ENCODE measurements at regions not wholly inside any gene's neighbourhood (a gene's known extent, or its start where the extent isn't known, plus 50 kb on each side); places are given as distances from the start of the nearest gene placed in this dataset.
"Not testable (repeated sequence)": the region's sequence is repeated elsewhere in the genome, so short reads cannot be mapped to it uniquely, and the experiment has no call there.

- no peak for DNase-seq (ENCODE audit: low read depth)
Measured at GRCh38 chr5:174431504-174431903, 292.9 kb upstream of the MSX2 start.

GRCh38 chr5:174433098-174433497 is 291.3 kb upstream of the MSX2 start:
- DNase-seq (ENCODE audit: low read depth), result no peak

GRCh38 chr5:174436750-174437149 is 287.6 kb upstream of the MSX2 start:
- no peak for DNase-seq (ENCODE audit: low read depth)

GRCh38 chr5:174444479-174445188 is 279.7 kb upstream of the MSX2 start:
- DNase-seq (ENCODE audit: low read depth), result no peak

GRCh38 chr5:174446446-174446845 is 277.9 kb upstream of the MSX2 start:
- DNase-seq (ENCODE audit: low read depth), result no peak

GRCh38 chr5:174446988-174447387 is 277.4 kb upstream of the MSX2 start:
- no peak for DNase-seq (ENCODE audit: low read depth)

GRCh38 chr5:174448041-174448440 is 276.3 kb upstream of the MSX2 start:
- DNase-seq (ENCODE audit: low read depth), result no peak

- no peak for DNase-seq (ENCODE audit: low read depth)
Measured at GRCh38 chr5:174448662-174449061, 275.7 kb upstream of the MSX2 start.

GRCh38 chr5:174453690-174454089 is 270.7 kb upstream of the MSX2 start:
- no peak for DNase-seq (ENCODE audit: low read depth)

GRCh38 chr5:174454464-174454863 is 269.9 kb upstream of the MSX2 start:
- no peak for DNase-seq (ENCODE audit: low read depth)

GRCh38 chr5:174454890-174455289 is 269.5 kb upstream of the MSX2 start:
- no peak for DNase-seq (ENCODE audit: low read depth)

GRCh38 chr5:174455301-174455700 is 269.1 kb upstream of the MSX2 start:
- no peak for DNase-seq (ENCODE audit: low read depth)

- DNase-seq (ENCODE audit: low read depth), result no peak
Measured at GRCh38 chr5:174457141-174457678, 267.2 kb upstream of the MSX2 start.

- no peak for DNase-seq (ENCODE audit: low read depth)
Measured at GRCh38 chr5:174459071-174459702, 265.2 kb upstream of the MSX2 start.

GRCh38 chr5:174459832-174460448 is 264.4 kb upstream of the MSX2 start:
- no peak for DNase-seq (ENCODE audit: low read depth)

GRCh38 chr5:174462129-174462528 is 262.3 kb upstream of the MSX2 start:
- DNase-seq (ENCODE audit: low read depth), result no peak

GRCh38 chr5:174464504-174465165 is 259.7 kb upstream of the MSX2 start:
- DNase-seq (ENCODE audit: low read depth), result no peak

GRCh38 chr5:174471528-174471927 is 252.9 kb upstream of the MSX2 start:
- not testable (repeated sequence) for DNase-seq (ENCODE audit: low read depth)

GRCh38 chr5:174472956-174473355 is 251.4 kb upstream of the MSX2 start:
- no peak for DNase-seq (ENCODE audit: low read depth)

GRCh38 chr5:174476001-174476400 is 248.4 kb upstream of the MSX2 start:
- not testable (repeated sequence) for DNase-seq (ENCODE audit: low read depth)

- no peak for DNase-seq (ENCODE audit: low read depth)
Measured at GRCh38 chr5:174479325-174479724, 245.1 kb upstream of the MSX2 start.

- no peak for DNase-seq (ENCODE audit: low read depth)
Measured at GRCh38 chr5:174481737-174482136, 242.6 kb upstream of the MSX2 start.

All from forelimb muscle (tissue), 1 donor.